H9 (cell line): ENCODE measurements at regions not wholly inside any gene's neighbourhood (a gene's known extent, or its start where the extent isn't known, plus 50 kb on each side); places are given as distances from the start of the nearest gene placed in this dataset.

Source experiments
- DNase-seq: peaks from one replicate; pipeline ENCODE4 v3.0.0-alpha.2; 2017
- H2AFZ ChIP-seq: one replicate; pipeline ENCODE4 v1.6.1; 2013; ENCODE audit warnings: mild to moderate bottlenecking, low read length, control low read depth, moderate library complexity
- H2AK5ac ChIP-seq: 2 replicates; pipeline ENCODE4 v1.6.1; 2013; ENCODE audit warnings: low read length, control low read depth, mixed read lengths; ENCODE audit not compliant: insufficient read length
- H2BK120ac ChIP-seq: one replicate; pipeline ENCODE4 v1.6.1; 2013; ENCODE audit warnings: low read depth, mild to moderate bottlenecking, low read length, control low read depth, inconsistent platforms; ENCODE audit not compliant: poor library complexity, severe bottlenecking
- H2BK12ac ChIP-seq: 2 replicates; pipeline ENCODE4 v1.6.1; 2013; ENCODE audit warnings: low read length, control low read depth, mixed read lengths, low read depth; ENCODE audit not compliant: insufficient read length
- H2BK15ac ChIP-seq: 2 replicates; pipeline ENCODE4 v1.6.1; 2013; ENCODE audit warnings: low read depth, low read length, control low read depth
- H2BK20ac ChIP-seq: one replicate; pipeline ENCODE4 v1.6.1; 2013; ENCODE audit warnings: low read depth, mild to moderate bottlenecking, low read length, control low read depth, inconsistent platforms; ENCODE audit not compliant: poor library complexity, severe bottlenecking
- H2BK5ac ChIP-seq: 2 replicates; pipeline ENCODE4 v1.6.1; 2013; ENCODE audit warnings: low read length, control low read depth, mixed read lengths; ENCODE audit not compliant: insufficient read length
- H3K14ac ChIP-seq: 2 replicates; pipeline ENCODE4 v1.6.1; 2013; ENCODE audit warnings: low read length, control low read depth; ENCODE audit not compliant: insufficient read depth
- H3K18ac ChIP-seq: 2 replicates; pipeline ENCODE4 v1.6.1; 2013; ENCODE audit warnings: low read depth, mild to moderate bottlenecking, mixed read lengths, low read length, control low read depth; ENCODE audit not compliant: insufficient read length
- H3K23ac ChIP-seq: 2 replicates; pipeline ENCODE4 v1.6.1; 2013; ENCODE audit warnings: low read length, control low read depth, mixed read lengths, low read depth; ENCODE audit not compliant: insufficient read length
- H3K23me2 ChIP-seq: 2 replicates; pipeline ENCODE4 v1.6.1; 2013; ENCODE audit warnings: low read depth, mild to moderate bottlenecking, mixed read lengths, low read length, control low read depth; ENCODE audit not compliant: insufficient read length, poor library complexity, severe bottlenecking
- H3K27ac ChIP-seq: 2 replicates; pipeline ENCODE4 v1.5.1; 2013; ENCODE audit warnings: low read length, control low read depth, mixed read lengths, low read depth; ENCODE audit not compliant: insufficient read length
- H3K27me3 ChIP-seq: 2 replicates; pipeline ENCODE4 v1.6.1; 2013; ENCODE audit warnings: low read length, control low read depth, inconsistent platforms; ENCODE audit not compliant: insufficient read depth
- H3K4ac ChIP-seq: 2 replicates; pipeline ENCODE4 v1.6.1; 2013; ENCODE audit warnings: low read depth, mild to moderate bottlenecking, control low read depth, inconsistent platforms, low read length, moderate library complexity
- H3K4me1 ChIP-seq: 2 replicates; pipeline ENCODE4 v1.6.1; 2013; ENCODE audit warnings: low read length, control low read depth, inconsistent platforms; ENCODE audit not compliant: insufficient read depth
- H3K4me2 ChIP-seq: 2 replicates; pipeline ENCODE4 v1.6.1; 2013; ENCODE audit warnings: low read length, control low read depth, mixed read lengths; ENCODE audit not compliant: insufficient read length, insufficient read depth
- H3K56ac ChIP-seq: 2 replicates; pipeline ENCODE4 v1.6.1; 2013; ENCODE audit warnings: low read depth, mild to moderate bottlenecking, mixed read lengths, low read length, control low read depth; ENCODE audit not compliant: insufficient read length
- H3K79me1 ChIP-seq: 2 replicates; pipeline ENCODE4 v1.6.1; 2013; ENCODE audit warnings: low read depth, mild to moderate bottlenecking, moderate library complexity, low read length, control low read depth, inconsistent platforms; ENCODE audit not compliant: insufficient read depth, poor library complexity, severe bottlenecking
- H3K79me2 ChIP-seq: 2 replicates; pipeline ENCODE4 v1.6.1; 2013; ENCODE audit warnings: low read length, control low read depth, inconsistent platforms; ENCODE audit not compliant: insufficient read depth
- H3K9ac ChIP-seq: 2 replicates; pipeline ENCODE4 v1.6.1; 2013; ENCODE audit warnings: low read length, control low read depth, mixed read lengths; ENCODE audit not compliant: insufficient read length; ENCODE audit errors: extremely low read depth
- H3K9me3 ChIP-seq: one replicate; pipeline ENCODE4 v1.6.1; 2013; ENCODE audit warnings: low read depth, low read length, inconsistent platforms; ENCODE audit not compliant: control insufficient read depth
- H3T11ph ChIP-seq: one replicate; pipeline ENCODE4 v1.6.1; 2013; ENCODE audit warnings: mild to moderate bottlenecking, low read length, control low read depth, inconsistent platforms
- H4K20me1 ChIP-seq: one replicate; pipeline ENCODE4 v1.6.1; 2013; ENCODE audit not compliant: control insufficient read depth, insufficient read length, insufficient read depth
- H4K5ac ChIP-seq: 2 replicates; pipeline ENCODE4 v1.6.1; 2013; ENCODE audit warnings: low read depth, mild to moderate bottlenecking, mixed read lengths, low read length, control low read depth; ENCODE audit not compliant: insufficient read length
- H4K8ac ChIP-seq: replicated peaks from 2 replicates; pipeline ENCODE4 v1.6.1; 2013; ENCODE audit warnings: low read length, control low read depth, mixed read lengths, low read depth; ENCODE audit not compliant: insufficient read length
- H4K91ac ChIP-seq: 2 replicates; pipeline ENCODE4 v1.6.1; 2013; ENCODE audit warnings: low read depth, mild to moderate bottlenecking, moderate library complexity, mixed read lengths, low read length, control low read depth; ENCODE audit not compliant: insufficient read length
- H3K27ac Mint-ChIP-seq, 3 experiments: 2 replicates in 2 of 3; 3 replicates in 1 of 3; pipeline ENCODE4 v1.8.0; 2020 to 2021; ENCODE audit warnings: mixed read lengths in 3 of 3, mild to moderate bottlenecking in 1 of 3, moderate library complexity in 1 of 3
- H3K27me3 Mint-ChIP-seq: 2 replicates; pipeline ENCODE4 v1.8.0; 2021; ENCODE audit warnings: low read depth, mild to moderate bottlenecking, moderate library complexity, mixed read lengths
- H3K36me3 Mint-ChIP-seq, 3 experiments: 2 replicates in 2 of 3; 3 replicates in 1 of 3; pipeline ENCODE4 v1.8.0; 2020 to 2021; ENCODE audit warnings: low read depth in 3 of 3, mixed read lengths in 3 of 3; ENCODE audit not compliant: insufficient read depth in 1 of 3
- H3K4me1 Mint-ChIP-seq, 2 experiments: 2 replicates each; pipeline ENCODE4 v1.8.0; 2020; ENCODE audit warnings: mixed read lengths in 2 of 2
- H3K4me3 Mint-ChIP-seq, 2 experiments: 2 replicates in 1 of 2; 3 replicates in 1 of 2; pipeline ENCODE4 v1.8.0; 2020 to 2021; ENCODE audit warnings: mild to moderate bottlenecking in 2 of 2, mixed read lengths in 2 of 2, moderate library complexity in 1 of 2
- H3K9me3 Mint-ChIP-seq, 2 experiments: 2 replicates in 1 of 2; 3 replicates in 1 of 2; pipeline ENCODE4 v1.8.0; 2020; ENCODE audit warnings: mild to moderate bottlenecking in 2 of 2, mixed read lengths in 2 of 2, moderate library complexity in 1 of 2
- WGBS: extraction: QIAGEN DNeasy Blood & Tissue Kit; methylation state at CpG from one replicate; pipeline ENCODE4 v1.1.7; 2013; ENCODE audit warnings: missing lambda C conversion rate, low lambda C conversion rate, mixed read lengths; ENCODE audit not compliant: insufficient read length; ENCODE audit errors: extremely low coverage; 5-methylcytosine and 5-hydroxymethylcytosine counted together
- TF ChIP-seq, protein P1 (sequence below): fragments of 200-600 bp; sonication (generic); conservative IDR thresholded peaks from 3 replicates; pipeline ENCODE4 v1.8.0; 2021; ENCODE audit warnings: antibody characterized with exemption, mild to moderate bottlenecking

DNA sequence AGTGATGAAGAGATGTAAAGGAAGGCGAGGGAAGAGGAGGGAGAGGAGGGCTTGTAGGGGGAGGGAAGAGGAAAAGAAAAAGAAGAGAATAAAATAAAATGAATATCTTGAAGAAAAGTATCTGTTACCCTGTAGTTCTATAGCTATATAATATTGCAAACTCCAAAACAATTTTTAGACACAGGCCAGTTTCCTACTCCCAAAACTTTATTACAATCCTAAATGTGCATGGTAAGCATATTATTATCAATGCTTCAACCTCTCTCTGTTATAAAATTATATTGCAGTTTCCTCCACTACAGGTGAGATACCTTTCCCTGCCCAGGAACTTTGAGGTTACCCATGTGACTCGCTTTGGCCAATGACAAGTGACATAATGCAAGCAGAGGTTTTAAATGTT, 1351.6 kb upstream of the NRXN1 start:
- H3K27me3 ChIP-seq = no peaks in the 10 kb centered on the region
- no peaks in the 10 kb centered on the region for H3K79me1 ChIP-seq
- 100% methylated on average over 1 of the region's 2 CpGs for WGBS
- no peak overlapping the region for H3K4ac ChIP-seq
- H3K4me1 ChIP-seq = no peaks in the 10 kb centered on the region
- H4K5ac ChIP-seq = no peak overlapping the region
- H4K20me1 ChIP-seq = no peaks in the 10 kb centered on the region
- no peak overlapping the region for H3K4me2 ChIP-seq
- no peak overlapping the region for H2BK5ac ChIP-seq
- no peak overlapping the region for H3K56ac ChIP-seq
- no peak overlapping the region for H2AFZ ChIP-seq
- no peak overlapping the region for H2BK15ac ChIP-seq
- Mint-ChIP-seq H3K27me3 (no peaks in the 10 kb centered on the region), H3K27ac (no peak overlapping the region), H3K4me3 (no peak overlapping the region), H3K9me3 (no peaks in the 10 kb centered on the region), H3K4me1 (peaks cover 6 to 7% of the 10 kb centered on the region in 2 experiments; a peak in 3 of 4 replicates), H3K36me3 (no peaks in the 10 kb centered on the region)
- H2AK5ac ChIP-seq = no peak overlapping the region
- TF ChIP-seq, protein P1, sequence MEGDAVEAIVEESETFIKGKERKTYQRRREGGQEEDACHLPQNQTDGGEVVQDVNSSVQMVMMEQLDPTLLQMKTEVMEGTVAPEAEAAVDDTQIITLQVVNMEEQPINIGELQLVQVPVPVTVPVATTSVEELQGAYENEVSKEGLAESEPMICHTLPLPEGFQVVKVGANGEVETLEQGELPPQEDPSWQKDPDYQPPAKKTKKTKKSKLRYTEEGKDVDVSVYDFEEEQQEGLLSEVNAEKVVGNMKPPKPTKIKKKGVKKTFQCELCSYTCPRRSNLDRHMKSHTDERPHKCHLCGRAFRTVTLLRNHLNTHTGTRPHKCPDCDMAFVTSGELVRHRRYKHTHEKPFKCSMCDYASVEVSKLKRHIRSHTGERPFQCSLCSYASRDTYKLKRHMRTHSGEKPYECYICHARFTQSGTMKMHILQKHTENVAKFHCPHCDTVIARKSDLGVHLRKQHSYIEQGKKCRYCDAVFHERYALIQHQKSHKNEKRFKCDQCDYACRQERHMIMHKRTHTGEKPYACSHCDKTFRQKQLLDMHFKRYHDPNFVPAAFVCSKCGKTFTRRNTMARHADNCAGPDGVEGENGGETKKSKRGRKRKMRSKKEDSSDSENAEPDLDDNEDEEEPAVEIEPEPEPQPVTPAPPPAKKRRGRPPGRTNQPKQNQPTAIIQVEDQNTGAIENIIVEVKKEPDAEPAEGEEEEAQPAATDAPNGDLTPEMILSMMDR = no peak
- H3K23ac ChIP-seq = no peak overlapping the region
- no peak overlapping the region for H4K8ac ChIP-seq
- DNase-seq = no peak
- H2BK20ac ChIP-seq = no peak overlapping the region
- H3K9ac ChIP-seq = no peak overlapping the region
- H4K91ac ChIP-seq = no peak overlapping the region
- H3K9me3 ChIP-seq = no peaks in the 10 kb centered on the region
- H3T11ph ChIP-seq = no peak overlapping the region
- no peaks in the 10 kb centered on the region for H3K23me2 ChIP-seq
- H3K14ac ChIP-seq = no peak overlapping the region
- H3K18ac ChIP-seq = no peak overlapping the region
- H2BK120ac ChIP-seq = no peak overlapping the region
- H3K79me2 ChIP-seq = no peaks in the 10 kb centered on the region
- H3K27ac ChIP-seq = no peak overlapping the region
- no peak overlapping the region for H2BK12ac ChIP-seq
